Nephron progenitor cell (in vitro differentiated cells): ENCODE measurements at regions not wholly inside any gene's neighbourhood (a gene's known extent, or its start where the extent isn't known, plus 50 kb on each side); places are given as distances from the start of the nearest gene placed in this dataset.

Source experiments
- DNase-seq: peaks from one replicate; pipeline ENCODE4 v3.0.0; 2021
- H3K27ac Mint-ChIP-seq: 2 replicates; pipeline ENCODE4 v1.8.0; 2021; ENCODE audit warnings: mild to moderate bottlenecking, moderate library complexity, mixed read lengths
- H3K27me3 Mint-ChIP-seq: 2 replicates; pipeline ENCODE4 v1.8.0; 2021; ENCODE audit warnings: mild to moderate bottlenecking, low read depth, mixed read lengths; ENCODE audit not compliant: poor library complexity
- H3K36me3 Mint-ChIP-seq: 2 replicates; pipeline ENCODE4 v1.8.0; 2021; ENCODE audit warnings: low read depth, mixed read lengths
- H3K4me1 Mint-ChIP-seq: 2 replicates; pipeline ENCODE4 v1.8.0; 2021; ENCODE audit warnings: mixed read lengths
- H3K4me3 Mint-ChIP-seq: 2 replicates; pipeline ENCODE4 v1.8.0; 2021; ENCODE audit warnings: mild to moderate bottlenecking, moderate library complexity, mixed read lengths
- H3K9me3 Mint-ChIP-seq: 2 replicates; pipeline ENCODE4 v1.8.0; 2021; ENCODE audit warnings: mild to moderate bottlenecking, moderate library complexity, mixed read lengths
- CTCF ChIP-seq: fragments of 200-600 bp; sonication (generic); IDR thresholded peaks from 2 replicates; pipeline ENCODE4 v1.5.0; 2021; ENCODE audit warnings: antibody characterized with exemption

GRCh38 chr10:131576341-131577177 lies 265.0 kb upstream of the TCERG1L start:
- no peak for DNase-seq
- H3K9me3 Mint-ChIP-seq: peaks cover 4% of the 10 kb centered on the region
- no peak overlapping the region for H3K27ac Mint-ChIP-seq
- no peak overlapping the region for H3K4me3 Mint-ChIP-seq
- peaks cover 11% of the 10 kb centered on the region for H3K27me3 Mint-ChIP-seq
- H3K36me3 Mint-ChIP-seq: no peaks in the 10 kb centered on the region
- TF ChIP-seq CTCF: no peak
- no peaks in the 10 kb centered on the region for H3K4me1 Mint-ChIP-seq

- H3K27ac Mint-ChIP-seq: no peak overlapping the region
- peaks cover 11% of the 10 kb centered on the region for H3K27me3 Mint-ChIP-seq
- H3K36me3 Mint-ChIP-seq: no peaks in the 10 kb centered on the region
- no peak overlapping the region for H3K4me3 Mint-ChIP-seq
- no peaks in the 10 kb centered on the region for H3K4me1 Mint-ChIP-seq
- DNase-seq: no peak
- TF ChIP-seq CTCF: no peak
- H3K9me3 Mint-ChIP-seq: peaks cover 4% of the 10 kb centered on the region
Observed at GRCh38 chr10:131577178-131577555, 265.6 kb upstream of the TCERG1L start.

GRCh38 chr10:131577786-131578471 lies 266.4 kb upstream of the TCERG1L start:
- Mint-ChIP-seq H3K4me3 (no peak overlapping the region), H3K27me3 (peaks cover 11% of the 10 kb centered on the region), H3K4me1 (no peaks in the 10 kb centered on the region), H3K27ac (no peak overlapping the region), H3K9me3 (peaks cover 4% of the 10 kb centered on the region), H3K36me3 (no peaks in the 10 kb centered on the region)
- TF ChIP-seq CTCF: no peak
- no peak for DNase-seq

GRCh38 chr10:131578472-131578970 lies 267.0 kb upstream of the TCERG1L start:
- no peak for DNase-seq
- Mint-ChIP-seq H3K27me3 (peaks cover 11% of the 10 kb centered on the region), H3K4me1 (no peaks in the 10 kb centered on the region), H3K36me3 (no peaks in the 10 kb centered on the region), H3K9me3 (peaks cover 4% of the 10 kb centered on the region), H3K4me3 (no peak overlapping the region), H3K27ac (no peak overlapping the region)
- TF ChIP-seq CTCF: no peak

- Mint-ChIP-seq H3K36me3 (no peaks in the 10 kb centered on the region), H3K4me1 (peaks cover 4% of the 10 kb centered on the region), H3K9me3 (peaks cover 4% of the 10 kb centered on the region), H3K27ac (no peak overlapping the region), H3K4me3 (no peak overlapping the region), H3K27me3 (peaks cover 11% of the 10 kb centered on the region)
- no peak for TF ChIP-seq CTCF
- no peak for DNase-seq
Observed at GRCh38 chr10:131579251-131580071, 267.9 kb upstream of the TCERG1L start.
